B cell (primary cell): ENCODE measurements at regions not wholly inside any gene's neighbourhood (a gene's known extent, or its start where the extent isn't known, plus 50 kb on each side); places are given as distances from the start of the nearest gene placed in this dataset.

Experiments used
- CTCF ChIP-seq: fragments of 200-600 bp; IDR thresholded peaks from one replicate; pipeline ENCODE4 v1.8.0; 2022; ENCODE audit warnings: antibody characterized with exemption, mild to moderate bottlenecking
- EZH2 ChIP-seq: IDR thresholded peaks from 2 replicates; pipeline ENCODE4 v1.6.1; 2012; ENCODE audit warnings: borderline replicate concordance, low read depth, mild to moderate bottlenecking, moderate library complexity, low read length; ENCODE audit not compliant: insufficient read depth, poor library complexity, severe bottlenecking

GRCh38 chr13:87172166-87172835 lies 498.9 kb upstream of the SLITRK5 start:
- TF ChIP-seq EZH2, result no peak
- no peak for TF ChIP-seq CTCF
